Lower leg skin (tissue), 4 donors: ENCODE measurements at regions not wholly inside any gene's neighbourhood (a gene's known extent, or its start where the extent isn't known, plus 50 kb on each side); places are given as distances from the start of the nearest gene placed in this dataset.

Source experiments
- DNase-seq, 2 donors: peaks; one replicate each; pipeline ENCODE4 v3.0.0-alpha.2; 2019; ENCODE audit warnings: low spot score in 2 of 2
- H3K4me3 ChIP-seq: fragments of 200-600 bp; sonication (generic); 2 replicates; pipeline ENCODE4 v1.5.1; 2017; ENCODE audit warnings: mild to moderate bottlenecking, low read depth; ENCODE audit not compliant: poor library complexity, severe bottlenecking
- POLR2A ChIP-seq, 2 donors: fragments of 450-650 bp; IDR thresholded peaks; one replicate each; pipeline ENCODE4 v1.6.1; 2016 to 2017; ENCODE audit warnings: antibody characterized with exemption in 2 of 2, mild to moderate bottlenecking in 1 of 2, moderate library complexity in 1 of 2
- WGBS, 2 donors: methylation state at CpG; one replicate each; pipeline ENCODE4 v1.1.5; 2018; 5-methylcytosine and 5-hydroxymethylcytosine counted together
- intact Hi-C: fragments of 100-400 bp; cut with DNase I; formaldehyde crosslinking; loops from one replicate; pipeline ENCODE4 v1.15.0; 2023; ENCODE audit warnings: low total_unique reads
- TF ChIP-seq, protein P1 (sequence below), 3 donors: fragments of 450-650 bp; IDR thresholded peaks; one replicate each; pipeline ENCODE4 v1.5.1; 2016; ENCODE audit warnings: antibody characterized with exemption in 3 of 3, mild to moderate bottlenecking in 3 of 3, moderate library complexity in 2 of 3

DNA sequence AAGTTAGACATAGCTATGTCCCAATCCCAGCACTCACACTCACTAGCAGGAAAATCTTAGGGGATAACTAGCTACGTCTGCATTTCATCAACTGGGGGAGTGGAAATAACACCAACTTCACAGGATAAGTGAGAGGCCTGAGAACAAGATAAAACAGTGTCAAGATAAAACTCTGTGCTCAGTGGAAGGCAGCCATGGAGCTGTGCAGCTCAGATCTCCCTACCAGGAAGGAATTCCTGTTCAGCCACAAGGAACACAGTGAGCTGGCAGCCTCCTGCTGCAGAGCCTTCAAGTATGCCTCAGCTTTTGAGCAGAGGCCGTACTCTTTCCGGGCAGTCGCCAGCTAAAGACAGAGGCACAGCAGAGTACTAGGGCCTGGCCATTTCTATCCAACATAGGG lies 115.8 kb upstream of the TOPAZ1 start:
- 73 to 74% methylated on average over 4 of the region's 4 CpGs for WGBS, 2 donors
- TF ChIP-seq, protein P1, sequence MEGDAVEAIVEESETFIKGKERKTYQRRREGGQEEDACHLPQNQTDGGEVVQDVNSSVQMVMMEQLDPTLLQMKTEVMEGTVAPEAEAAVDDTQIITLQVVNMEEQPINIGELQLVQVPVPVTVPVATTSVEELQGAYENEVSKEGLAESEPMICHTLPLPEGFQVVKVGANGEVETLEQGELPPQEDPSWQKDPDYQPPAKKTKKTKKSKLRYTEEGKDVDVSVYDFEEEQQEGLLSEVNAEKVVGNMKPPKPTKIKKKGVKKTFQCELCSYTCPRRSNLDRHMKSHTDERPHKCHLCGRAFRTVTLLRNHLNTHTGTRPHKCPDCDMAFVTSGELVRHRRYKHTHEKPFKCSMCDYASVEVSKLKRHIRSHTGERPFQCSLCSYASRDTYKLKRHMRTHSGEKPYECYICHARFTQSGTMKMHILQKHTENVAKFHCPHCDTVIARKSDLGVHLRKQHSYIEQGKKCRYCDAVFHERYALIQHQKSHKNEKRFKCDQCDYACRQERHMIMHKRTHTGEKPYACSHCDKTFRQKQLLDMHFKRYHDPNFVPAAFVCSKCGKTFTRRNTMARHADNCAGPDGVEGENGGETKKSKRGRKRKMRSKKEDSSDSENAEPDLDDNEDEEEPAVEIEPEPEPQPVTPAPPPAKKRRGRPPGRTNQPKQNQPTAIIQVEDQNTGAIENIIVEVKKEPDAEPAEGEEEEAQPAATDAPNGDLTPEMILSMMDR (IDR thresholded peaks at IDR 0.05) = no peak
- TF ChIP-seq POLR2A (IDR thresholded peaks at IDR 0.05) = no peak
- no peak for DNase-seq
- intact Hi-C loops = no loop called here
- H3K4me3 ChIP-seq = no peak overlapping the region

DNA sequence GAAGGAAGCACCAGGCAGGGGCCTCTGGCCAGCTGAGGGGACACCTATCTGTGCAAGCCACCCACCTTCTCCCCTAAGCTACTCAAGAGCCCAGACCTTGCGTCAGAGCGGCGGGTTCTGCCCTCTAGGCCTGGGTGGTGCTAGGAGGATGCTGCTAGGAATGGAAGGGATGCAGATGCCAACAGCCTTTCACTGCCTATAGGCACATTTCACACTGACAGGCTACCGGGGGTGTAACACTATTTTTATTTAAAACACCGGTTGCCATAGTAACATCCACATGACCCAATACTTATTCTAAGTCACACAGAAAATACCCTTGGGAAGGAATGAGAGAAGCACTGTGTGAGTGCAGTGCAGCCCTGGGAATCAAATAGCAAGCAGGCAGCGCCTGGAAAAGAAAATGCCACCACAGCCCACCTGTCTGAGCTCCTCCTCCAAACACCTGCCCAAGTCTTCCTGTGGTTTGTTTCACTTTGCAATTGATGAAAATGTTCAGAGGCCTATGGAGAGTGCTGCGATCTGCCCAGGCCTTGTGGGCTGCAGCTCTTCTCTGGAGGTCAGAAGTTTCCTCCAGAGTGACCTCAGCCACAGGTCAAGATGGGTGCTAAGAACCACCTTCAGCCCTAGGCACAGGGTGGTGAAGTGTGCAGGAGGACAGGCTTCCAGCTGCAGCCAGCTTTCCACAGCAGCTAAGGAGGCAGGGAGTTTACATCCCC lies 113.5 kb upstream of the TOPAZ1 start:
- 43 to 51% methylated on average over 7 of the region's 7 CpGs for WGBS, 2 donors
- intact Hi-C loops = no loop called here
- no peak for DNase-seq
- TF ChIP-seq, protein P1 (IDR thresholded peaks at IDR 0.05) = no peak
- no peak for TF ChIP-seq POLR2A (IDR thresholded peaks at IDR 0.05)
- H3K4me3 ChIP-seq = no peak overlapping the region

DNA sequence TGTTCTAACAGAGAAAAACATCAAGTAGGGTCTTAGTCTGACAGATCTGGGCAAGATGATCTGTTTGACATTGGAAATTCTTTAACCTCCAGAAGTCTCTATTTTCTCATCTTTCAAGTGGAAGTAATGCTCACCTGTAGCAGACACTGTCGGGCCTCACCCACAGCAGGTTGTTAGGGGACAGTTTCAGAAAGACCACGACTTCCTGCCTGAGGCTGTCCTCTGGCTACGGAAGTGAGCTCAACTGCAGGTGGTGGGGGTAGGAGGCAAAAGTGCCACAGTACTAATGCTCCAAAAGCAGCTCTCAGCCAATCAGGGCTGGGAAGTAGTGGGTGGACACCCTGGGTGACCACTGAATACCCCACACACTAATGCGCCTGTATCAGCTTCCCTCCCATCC lies 111.4 kb upstream of the TOPAZ1 start:
- intact Hi-C loops = no loop called here

DNA sequence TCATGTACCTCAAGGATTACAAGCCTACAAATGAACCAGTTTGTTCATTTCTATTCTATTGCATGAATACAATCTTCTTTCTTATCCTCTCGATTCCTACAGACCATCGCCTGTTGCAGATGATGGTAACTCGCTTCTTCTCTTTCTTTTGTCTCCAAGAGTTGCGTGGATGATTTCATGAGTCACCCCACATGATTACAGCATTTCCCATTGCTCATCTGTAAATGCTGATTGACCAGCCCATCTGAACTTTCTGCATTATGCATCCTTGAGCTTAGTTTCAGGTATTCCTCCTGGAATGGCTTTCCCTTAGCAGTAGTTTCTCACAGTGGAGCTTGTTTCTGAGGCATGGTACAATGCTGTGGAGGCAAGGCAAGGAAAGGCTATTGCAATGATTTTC lies 109.6 kb upstream of the TOPAZ1 start:
- TF ChIP-seq, protein P1 (IDR thresholded peaks at IDR 0.05) = no peak
- TF ChIP-seq POLR2A (IDR thresholded peaks at IDR 0.05) = no peak
- no peak for DNase-seq
- intact Hi-C loops = no loop called here
- WGBS, 2 donors = 83 to 86% methylated on average over 4 of the region's 4 CpGs
- H3K4me3 ChIP-seq = no peak overlapping the region

More for the DNA sequence above, 111.4 kb upstream of the TOPAZ1 start:
- no peak for DNase-seq
- TF ChIP-seq POLR2A (IDR thresholded peaks at IDR 0.05) = no peak
- TF ChIP-seq, protein P1 (IDR thresholded peaks at IDR 0.05) = no peak
- 80 to 83% methylated on average over 4 of the region's 4 CpGs for WGBS, 2 donors
- H3K4me3 ChIP-seq = no peak overlapping the region

DNA sequence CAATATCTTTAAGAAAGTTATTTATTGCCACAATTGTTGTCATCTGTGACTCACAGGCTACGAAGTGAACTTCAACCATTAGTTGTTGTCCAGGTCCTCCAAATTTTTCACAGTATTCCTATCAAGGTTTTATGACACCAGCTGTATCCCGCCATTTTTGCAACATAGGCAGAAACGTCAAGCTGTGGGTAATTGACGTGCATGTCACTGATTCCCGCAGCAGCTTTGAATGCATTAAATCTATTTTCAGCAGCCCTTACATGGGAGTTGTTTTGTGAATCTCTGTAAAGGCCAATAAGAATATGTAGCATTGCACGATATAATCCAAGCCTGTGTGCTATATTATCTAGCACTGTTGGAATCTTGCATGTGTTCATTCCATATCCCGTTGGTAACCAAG lies 109.1 kb upstream of the TOPAZ1 start:
- WGBS, 2 donors = 77 to 80% methylated on average over 7 of the region's 7 CpGs
- no peak for TF ChIP-seq POLR2A (IDR thresholded peaks at IDR 0.05)
- TF ChIP-seq, protein P1 (IDR thresholded peaks at IDR 0.05) = no peak
- H3K4me3 ChIP-seq = no peak overlapping the region
- intact Hi-C loops = no loop called here
- DNase-seq = no peak

DNA sequence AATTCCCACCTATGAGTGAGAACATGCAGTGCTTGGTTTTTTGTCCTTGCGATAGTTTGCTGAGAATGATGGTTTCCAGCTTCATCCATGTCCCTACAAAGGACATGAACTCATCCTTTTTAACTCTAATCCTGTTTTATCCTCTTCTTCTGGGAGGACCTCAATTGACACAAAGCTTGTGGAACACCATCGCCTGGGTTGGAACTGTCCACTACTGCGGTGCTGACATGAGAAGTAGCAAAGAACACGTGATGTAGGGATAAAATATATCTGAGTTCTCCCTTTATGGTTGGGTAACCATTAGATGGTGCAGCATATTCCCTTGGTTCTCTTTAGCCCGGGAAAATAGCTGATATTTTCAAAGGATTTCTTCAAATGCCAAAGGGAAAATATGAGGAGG lies 105.3 kb upstream of the TOPAZ1 start:
- TF ChIP-seq POLR2A (IDR thresholded peaks at IDR 0.05) = no peak
- TF ChIP-seq, protein P1 (IDR thresholded peaks at IDR 0.05) = no peak
- intact Hi-C loops = no loop called here
- DNase-seq = no peak
- WGBS, 2 donors = 54 to 55% methylated on average over 5 of the region's 5 CpGs
- no peak overlapping the region for H3K4me3 ChIP-seq
